ENCODE measurements at regions not wholly inside any gene's neighbourhood (a gene's known extent, or its start where the extent isn't known, plus 50 kb on each side); places are given as distances from the start of the nearest gene placed in this dataset.

GRCh38 chr14:66401449-66402095 is 84.6 kb upstream of the CCDC196 start:
- TF ChIP-seq RAD21 (IDR thresholded peaks at IDR 0.05; ENCODE audit: insufficient read depth, low read depth, low read length) (peak; percentile 78), SREBF2 (IDR thresholded peaks at IDR 0.05; ENCODE audit: low read length) (no peak), CTCF (IDR thresholded peaks at IDR 0.05 in 2 of 3, conservative IDR thresholded peaks at IDR 0.05 in 1 of 3; ENCODE audit: control insufficient read depth in 2 of 3, extremely low read depth in 1 of 3, insufficient read depth in 1 of 3, low read depth in 3 of 3, low read length in 3 of 3) (peak; percentile 54 to 78 (median 64)), HCFC1 (IDR thresholded peaks at IDR 0.05; ENCODE audit: low read length) (no peak), POLR2A (IDR thresholded peaks at IDR 0.05; ENCODE audit: low read depth, low read length) (no peak), ATF2 (IDR thresholded peaks at IDR 0.05; ENCODE audit: low read length) (no peak), DPF2 (IDR thresholded peaks at IDR 0.05) (no peak), REST (IDR thresholded peaks at IDR 0.05; ENCODE audit: low read depth, low read length) (no peak), NRF1 (conservative IDR thresholded peaks at IDR 0.05; ENCODE audit: low read depth, low read length) (no peak), PML (IDR thresholded peaks at IDR 0.05; ENCODE audit: low read length) (no peak), POLR2AphosphoS5 (IDR thresholded peaks at IDR 0.05; ENCODE audit: low read length) (no peak), NFIC (IDR thresholded peaks at IDR 0.05; ENCODE audit: low read depth, low read length) (no peak), USF2 (IDR thresholded peaks at IDR 0.05; ENCODE audit: borderline replicate concordance, low read depth, low read length) (no peak), SP1 (IDR thresholded peaks at IDR 0.05; ENCODE audit: low read depth, low read length) (no peak)

All from GM12878 (cell line).